ENCODE measurements at regions not wholly inside any gene's neighbourhood (a gene's known extent, or its start where the extent isn't known, plus 50 kb on each side); places are given as distances from the start of the nearest gene placed in this dataset.
"Not testable (repeated sequence)": the region's sequence is repeated elsewhere in the genome, so short reads cannot be mapped to it uniquely, and the experiment has no call there.

GRCh38 chr4:128440923-128441322, 153.3 kb upstream of the PGRMC2 start:
- ChIA-PET CTCF (interaction anchor here (0.8 to 1.0 kb wide), 2 partner anchors 9 to 13 kb away, joined by 3 to 5 read pairs; no protein-coding TSS in a partner anchor), POLR2A (interaction anchor here (0.7 kb wide), 1 partner anchor 15 kb away, joined by 4 read pairs; no protein-coding TSS in a partner anchor)
- no peak for TF ChIP-seq CTCF (IDR thresholded peaks at IDR 0.05; ENCODE audit: control extremely low read depth, extremely low read depth, low read depth, missing control alignments)
- DNase-seq (ENCODE audit: extremely low spot score) = no peak

GRCh38 chr4:128437023-128437422, 149.4 kb upstream of the PGRMC2 start:
- CTCF ChIA-PET = interaction anchor here (1.1 kb wide), 1 partner anchor 10 kb away, joined by 3 read pairs; no protein-coding TSS in a partner anchor
- DNase-seq (ENCODE audit: extremely low spot score); POLR2A ChIA-PET: not testable (repeated sequence)

GRCh38 chr4:128429023-128429613, 141.5 kb upstream of the PGRMC2 start:
- DNase-seq (ENCODE audit: extremely low spot score); CTCF ChIA-PET; POLR2A ChIA-PET: not testable (repeated sequence)

GRCh38 chr4:128428397-128428796, 140.8 kb upstream of the PGRMC2 start:
- ChIA-PET POLR2A (interaction anchor here (0.5 kb wide), 1 partner anchor 16 kb away, joined by 4 read pairs; no protein-coding TSS in a partner anchor), CTCF (no interaction called here)
- DNase-seq (ENCODE audit: extremely low spot score) = no peak
- TF ChIP-seq CTCF (IDR thresholded peaks at IDR 0.05; ENCODE audit: control extremely low read depth, extremely low read depth, low read depth, missing control alignments) = no peak

- ChIA-PET POLR2A (interaction anchor here (0.5 kb wide), 1 partner anchor 17 kb away, joined by 4 read pairs; no protein-coding TSS in a partner anchor), CTCF (interaction anchor here (0.7 kb wide), 1 partner anchor 34 kb away, joined by 3 read pairs; no protein-coding TSS in a partner anchor)
- TF ChIP-seq CTCF (IDR thresholded peaks at IDR 0.05; ENCODE audit: control extremely low read depth, extremely low read depth, low read depth, missing control alignments) = no peak
- no peak for DNase-seq (ENCODE audit: extremely low spot score)
Measured at GRCh38 chr4:128427832-128428366, 140.3 kb upstream of the PGRMC2 start.

- no peak for TF ChIP-seq CTCF (IDR thresholded peaks at IDR 0.05; ENCODE audit: control extremely low read depth, extremely low read depth, low read depth, missing control alignments)
- ChIA-PET CTCF (interaction anchor here (1.1 to 1.8 kb wide), 2 partner anchors 9 to 30 kb away, joined by 3 to 5 read pairs; no protein-coding TSS in a partner anchor), POLR2A (no interaction called here)
- no peak for DNase-seq (ENCODE audit: extremely low spot score)
Measured at GRCh38 chr4:128424527-128425497, 137.2 kb upstream of the PGRMC2 start.

- CTCF ChIA-PET = interaction anchor here (2.1 kb wide), 1 partner anchor 32 kb away, joined by 8 read pairs; no protein-coding TSS in a partner anchor
- DNase-seq (ENCODE audit: extremely low spot score); POLR2A ChIA-PET: not testable (repeated sequence)
Measured at GRCh38 chr4:128422296-128422695, 134.7 kb upstream of the PGRMC2 start.

Measured in GM10248 (cell line).